ENCODE measurements at regions not wholly inside any gene's neighbourhood (a gene's known extent, or its start where the extent isn't known, plus 50 kb on each side); places are given as distances from the start of the nearest gene placed in this dataset.

GRCh38 chr7:36017111-36017510 is 135.9 kb upstream of the EEPD1 start:
- TF ChIP-seq CTCF (IDR thresholded peaks at IDR 0.05) (no peak), EZH2 (IDR thresholded peaks at IDR 0.05) (no peak), EZH2phosphoT487 (IDR thresholded peaks at IDR 0.05) (no peak)

All from neural progenitor cell (in vitro differentiated cells).